HG02884 (cell line): ENCODE measurements at regions not wholly inside any gene's neighbourhood (a gene's known extent, or its start where the extent isn't known, plus 50 kb on each side); places are given as distances from the start of the nearest gene placed in this dataset.
A peak's percentile ranks its signal among the peaks of the same experiment; 100 is the strongest.
"Not testable (repeated sequence)": the region's sequence is repeated elsewhere in the genome, so short reads cannot be mapped to it uniquely, and the experiment has no call there.

ENCODE experiments used
- ATAC-seq: cut with Tn5 transposase; IDR thresholded peaks from one replicate; pipeline ENCODE4 v1.9.1; 2021; ENCODE audit warnings: mild to moderate bottlenecking, moderate library complexity; ENCODE audit not compliant: unreplicated experiment

GRCh38 chr2:215863687-215864086, 149.7 kb downstream of the MREG start:
- no peak for ATAC-seq

- no peak for ATAC-seq
Measured at GRCh38 chr2:215862351-215862771, 151.0 kb downstream of the MREG start.

GRCh38 chr2:215861607-215862350, 151.6 kb downstream of the MREG start:
- no peak for ATAC-seq

GRCh38 chr2:215856080-215856479, 157.3 kb downstream of the MREG start:
- ATAC-seq: no peak

GRCh38 chr2:215855308-215855707, 158.0 kb downstream of the MREG start:
- ATAC-seq: not testable (repeated sequence)

GRCh38 chr2:215854008-215854407, 159.3 kb downstream of the MREG start:
- no peak for ATAC-seq

GRCh38 chr2:215851696-215852095, 161.7 kb downstream of the MREG start:
- no peak for ATAC-seq

- ATAC-seq: no peak
Measured at GRCh38 chr2:215851082-215851481, 162.3 kb downstream of the MREG start.

- ATAC-seq: no peak
Measured at GRCh38 chr2:215850380-215850779, 163.0 kb downstream of the MREG start.

GRCh38 chr2:215849771-215850170, 163.6 kb downstream of the MREG start:
- no peak for ATAC-seq

GRCh38 chr2:215848698-215849097, 164.7 kb downstream of the MREG start:
- ATAC-seq: no peak

GRCh38 chr2:215848146-215848545, 165.2 kb downstream of the MREG start:
- ATAC-seq: no peak

- ATAC-seq: no peak
Measured at GRCh38 chr2:215847718-215848117, 165.6 kb downstream of the MREG start.

- no peak for ATAC-seq
Measured at GRCh38 chr2:215847056-215847455, 166.3 kb downstream of the MREG start.

GRCh38 chr2:215845839-215846586, 167.3 kb downstream of the MREG start:
- peak; percentile 86 for ATAC-seq

- ATAC-seq: no peak
Measured at GRCh38 chr2:215843579-215843978, 169.8 kb downstream of the MREG start.

GRCh38 chr2:215841175-215841816, 172.1 kb downstream of the MREG start:
- ATAC-seq: peak; percentile 7

GRCh38 chr2:215839816-215840215, 173.5 kb downstream of the MREG start:
- no peak for ATAC-seq

GRCh38 chr2:215839309-215839708, 174.0 kb downstream of the MREG start:
- no peak for ATAC-seq

- no peak for ATAC-seq
Measured at GRCh38 chr2:215836881-215837280, 176.5 kb downstream of the MREG start.

- ATAC-seq: no peak
Measured at GRCh38 chr2:215835657-215836056, 177.7 kb downstream of the MREG start.

GRCh38 chr2:215835231-215835630, 178.1 kb downstream of the MREG start:
- ATAC-seq: no peak
